Common myeloid progenitor, CD34-positive (primary cell): ENCODE measurements at regions not wholly inside any gene's neighbourhood (a gene's known extent, or its start where the extent isn't known, plus 50 kb on each side); places are given as distances from the start of the nearest gene placed in this dataset.

Experiments
- CTCF ChIA-PET: fragments of 350-600 bp; sonication (Branson Sonifier 250); formaldehyde crosslinking; loops from one replicate; lab custom pipeline; 2021; ENCODE audit warnings: antibody characterized with exemption; lab: Charles Lee
- POLR2A ChIA-PET: fragments of 350-600 bp; sonication (Branson Sonifier 250); formaldehyde crosslinking; loops from one replicate; lab custom pipeline; 2021; ENCODE audit warnings: antibody characterized with exemption; lab: Charles Lee
- DNase-seq, 3 donors: peaks; one replicate each; pipeline versions ENCODE4 v3.0.0 to v3.0.0-alpha.2; 2013
- H3K27ac ChIP-seq, 2 experiments: 1 replicate in 1 of 2; 2 replicates in 1 of 2; pipeline ENCODE4 v1.7.0; 2013; ENCODE audit warnings: inconsistent platforms in 2 of 2, low read length in 2 of 2, mild to moderate bottlenecking in 2 of 2, low read depth in 1 of 2, moderate library complexity in 1 of 2; ENCODE audit not compliant: severe bottlenecking in 2 of 2, insufficient read depth in 1 of 2, poor library complexity in 1 of 2
- H3K27me3 ChIP-seq, 5 experiments: replicated peaks in 2 of 5; 1 replicate in 3 of 5; 2 replicates in 2 of 5; pipeline versions ENCODE4 v1.6.1 to v1.7.0; 2013; ENCODE audit warnings: low read length in 4 of 5, mild to moderate bottlenecking in 2 of 5, moderate library complexity in 2 of 5, inconsistent platforms in 1 of 5; ENCODE audit not compliant: insufficient read depth in 5 of 5, control insufficient read depth in 4 of 5
- H3K36me3 ChIP-seq, 4 experiments: 1 replicate in 2 of 4; 2 replicates in 2 of 4; pipeline versions ENCODE4 v1.6.1 to v1.7.0; 2013; ENCODE audit warnings: low read length in 3 of 4, control low read depth in 1 of 4, mild to moderate bottlenecking in 1 of 4; ENCODE audit not compliant: control insufficient read depth in 4 of 4, insufficient read depth in 4 of 4
- H3K4me1 ChIP-seq, 4 experiments: 1 replicate in 3 of 4; 2 replicates in 1 of 4; pipeline versions ENCODE4 v1.6.1 to v1.7.1; 2013; ENCODE audit warnings: low read length in 3 of 4, mild to moderate bottlenecking in 3 of 4, control low read depth in 1 of 4, inconsistent platforms in 1 of 4, moderate library complexity in 1 of 4; ENCODE audit not compliant: control insufficient read depth in 4 of 4, insufficient read depth in 4 of 4; ENCODE audit errors: control extremely low read depth in 1 of 4
- H3K4me3 ChIP-seq, 7 experiments: 1 replicate in 4 of 7; 2 replicates in 3 of 7; pipeline versions ENCODE4 v1.5.1 to v1.7.0; 2013; ENCODE audit warnings: mild to moderate bottlenecking in 7 of 7, low read length in 6 of 7, moderate library complexity in 6 of 7, inconsistent platforms in 2 of 7, low read depth in 2 of 7, control low read depth in 1 of 7; ENCODE audit not compliant: insufficient read depth in 4 of 7, control insufficient read depth in 1 of 7; ENCODE audit errors: extremely low read depth in 1 of 7
- H3K9me3 ChIP-seq, 5 experiments: 1 replicate in 4 of 5; 2 replicates in 1 of 5; pipeline versions ENCODE4 v1.6.1 to v1.7.1; 2013; ENCODE audit warnings: low read length in 4 of 5, mild to moderate bottlenecking in 2 of 5, inconsistent platforms in 1 of 5, low read depth in 1 of 5, moderate library complexity in 1 of 5; ENCODE audit not compliant: control insufficient read depth in 4 of 5, insufficient read depth in 2 of 5; ENCODE audit errors: control extremely low read depth in 1 of 5
- WGBS: methylation state at CpG from one replicate; pipeline ENCODE4 v1.1.5; 2013; ENCODE audit not compliant: insufficient coverage; 5-methylcytosine and 5-hydroxymethylcytosine counted together

- ChIA-PET POLR2A (no interaction called here), CTCF (interaction anchor here (1.0 to 1.1 kb wide), 2 partner anchors 18 to 406 kb away, joined by 3 read pairs; no protein-coding TSS in a partner anchor)
- H3K9me3 ChIP-seq: peaks cover 0 to 19% (median 13%) of the 10 kb centered on the region in 5 experiments
- H3K27me3 ChIP-seq: peaks cover 0 to 2% (median 0%) of the 10 kb centered on the region in 5 experiments
- WGBS: 95% methylated on average over 4 of the region's 4 CpGs
- H3K27ac ChIP-seq: no peak overlapping the region
- no peak for DNase-seq
- no peak overlapping the region for H3K4me3 ChIP-seq
- H3K4me1 ChIP-seq: peaks cover 0 to 8% (median 1%) of the 10 kb centered on the region in 4 experiments
- peaks cover 0 to 3% (median under 1%) of the 10 kb centered on the region in 4 experiments for H3K36me3 ChIP-seq
These were observed 111.4 kb downstream of the C9orf50 start for GRCh38 chr9:129509533-129509928.

- Histone ChIP-seq H3K27ac (no peak overlapping the region), H3K4me1 (peaks cover 0 to 10% (median 3%) of the 10 kb centered on the region in 4 experiments), H3K36me3 (peaks cover 2 to 11% (median 7%) of the 10 kb centered on the region in 4 experiments), H3K9me3 (peaks cover 0 to 6% (median 0%) of the 10 kb centered on the region in 5 experiments), H3K4me3 (no peak overlapping the region), H3K27me3 (peaks cover 0 to 2% (median 0%) of the 10 kb centered on the region in 5 experiments)
- WGBS: 94% methylated on average over 3 of the region's 5 CpGs
- ChIA-PET POLR2A (no interaction called here), CTCF (no interaction called here)
- no peak for DNase-seq
These were observed 113.1 kb downstream of the C9orf50 start for GRCh38 chr9:129507805-129508204.

- Histone ChIP-seq H3K27ac (no peak overlapping the region), H3K4me3 (no peak overlapping the region), H3K36me3 (peaks cover 2 to 11% (median 7%) of the 10 kb centered on the region in 4 experiments), H3K27me3 (peaks cover 0 to 2% (median 0%) of the 10 kb centered on the region in 5 experiments), H3K4me1 (peaks cover 0 to 10% (median 3%) of the 10 kb centered on the region in 4 experiments), H3K9me3 (no peaks in the 10 kb centered on the region)
- ChIA-PET CTCF (interaction anchor here (1.0 kb wide), 1 partner anchor 38 kb away, joined by 3 read pairs; no protein-coding TSS in a partner anchor), POLR2A (no interaction called here)
- DNase-seq: no peak
- 90% methylated on average over 4 of the region's 6 CpGs for WGBS
These were observed 114.0 kb downstream of the C9orf50 start for GRCh38 chr9:129506892-129507291.

GRCh38 chr9:129506041-129506440 is 114.9 kb downstream of the C9orf50 start:
- DNase-seq: no peak
- H3K27me3 ChIP-seq: no peaks in the 10 kb centered on the region
- no peak overlapping the region for H3K4me3 ChIP-seq
- peaks cover 2 to 11% (median 7%) of the 10 kb centered on the region in 4 experiments for H3K36me3 ChIP-seq
- no peak overlapping the region for H3K27ac ChIP-seq
- no peaks in the 10 kb centered on the region for H3K9me3 ChIP-seq
- 98% methylated on average over 13 of the region's 13 CpGs for WGBS
- POLR2A ChIA-PET: interaction anchor here (0.6 to 1.1 kb wide), 2 partner anchors 25 to 115 kb away, joined by 3 to 4 read pairs; no protein-coding TSS in a partner anchor
- peaks cover 0 to 10% (median 3%) of the 10 kb centered on the region in 4 experiments for H3K4me1 ChIP-seq
- CTCF ChIA-PET: interaction anchor here (1.0 kb wide), 1 partner anchor 39 kb away, joined by 3 read pairs; no protein-coding TSS in a partner anchor

GRCh38 chr9:129505270-129505902 is 115.5 kb downstream of the C9orf50 start:
- H3K4me3 ChIP-seq: no peak overlapping the region
- CTCF ChIA-PET: no interaction called here
- peaks cover 0 to 10% (median 3%) of the 10 kb centered on the region in 4 experiments for H3K4me1 ChIP-seq
- no peak for DNase-seq
- WGBS: 95% methylated on average over 20 of the region's 22 CpGs
- H3K36me3 ChIP-seq: peaks cover 2 to 13% (median 8%) of the 10 kb centered on the region in 4 experiments
- H3K27ac ChIP-seq: no peak overlapping the region
- no peaks in the 10 kb centered on the region for H3K27me3 ChIP-seq
- POLR2A ChIA-PET: interaction anchor here (0.6 to 1.1 kb wide), 2 partner anchors 25 to 114 kb away, joined by 3 to 4 read pairs; no protein-coding TSS in a partner anchor
- no peaks in the 10 kb centered on the region for H3K9me3 ChIP-seq

GRCh38 chr9:129504404-129504803 is 116.5 kb downstream of the C9orf50 start:
- Histone ChIP-seq H3K36me3 (peaks cover 2 to 18% (median 8%) of the 10 kb centered on the region in 4 experiments), H3K27me3 (no peaks in the 10 kb centered on the region), H3K4me3 (no peak overlapping the region), H3K9me3 (no peaks in the 10 kb centered on the region), H3K27ac (no peak overlapping the region), H3K4me1 (peaks cover 0 to 10% (median 3%) of the 10 kb centered on the region in 4 experiments)
- WGBS: 83% methylated on average over 1 of the region's 1 CpG
- DNase-seq: no peak
- ChIA-PET POLR2A (no interaction called here), CTCF (no interaction called here)
